A549 (cell line): ENCODE measurements at regions not wholly inside any gene's neighbourhood (a gene's known extent, or its start where the extent isn't known, plus 50 kb on each side); places are given as distances from the start of the nearest gene placed in this dataset.

ENCODE experiments used
- ATAC-seq, 2 experiments: fragments of 200-7000 bp in 1 of 2; fragments of >200 bp in 1 of 2; cut with Nextera tagmentation in 1 of 2; cut with Tn5 transposase in 1 of 2; 3 replicates each; pipeline versions ENCODE4 v1.8.0 to v1.9.1; 2018 to 2020; ENCODE audit warnings: mild to moderate bottlenecking in 1 of 2, moderate library complexity in 1 of 2
- CTCF ChIA-PET: fragments of 300-600 bp; sonication (Branson Sonifier 250); formaldehyde crosslinking; extraction: SDS; loops from one replicate; lab custom pipeline; 2021; ENCODE audit warnings: antibody characterized with exemption, inconsistent platforms; lab: Yijun Ruan, JAX
- POLR2A ChIA-PET: fragments of 350-600 bp; formaldehyde crosslinking; extraction: SDS; loops from one replicate; lab custom pipeline; 2021; ENCODE audit warnings: antibody characterized with exemption, inconsistent platforms; lab: Yijun Ruan, JAX
- DNase-seq, 2 experiments: peaks; one replicate each; pipeline versions ENCODE4 v3.0.0 to v3.0.0-alpha.2; 2011 to 2016; ENCODE audit warnings: low read depth in 1 of 2, low spot score in 1 of 2
- FAIRE-seq: peaks from 2 replicates; lab custom pipeline; 2011; peaks lifted over from hg19 to GRCh38; lab: Jason Lieb, UNC
- H3K27ac ChIP-seq, 2 experiments: fragments of >200 bp; sonication (Bioruptor Twin); formaldehyde crosslinking; 3 replicates each; pipeline ENCODE4 v1.5.1; 2016 to 2017
- H3K4me1 ChIP-seq: fragments of >200 bp; sonication (Bioruptor Twin); formaldehyde crosslinking; 3 replicates; pipeline ENCODE4 v1.6.1; 2016
- H3K4me2 ChIP-seq: fragments of >200 bp; sonication (Bioruptor Twin); formaldehyde crosslinking; 3 replicates; pipeline ENCODE4 v1.6.1; 2016
- H3K4me3 ChIP-seq: fragments of >200 bp; sonication (Bioruptor Twin); formaldehyde crosslinking; 3 replicates; pipeline ENCODE4 v1.5.1; 2016
- H3K9me3 ChIP-seq: fragments of >200 bp; sonication (Bioruptor Twin); formaldehyde crosslinking; 3 replicates; pipeline ENCODE4 v1.6.1; 2016
- CBX8 ChIP-seq: fragments of 200-600 bp; sonication (generic); IDR thresholded peaks from 2 replicates; pipeline ENCODE4 v1.6.1; 2016
- CHD2 ChIP-seq: fragments of 150-350 bp; IDR thresholded peaks from 2 replicates; pipeline ENCODE4 v1.6.1; 2014; ENCODE audit warnings: low read length; ENCODE audit not compliant: partially characterized antibody
- EHF ChIP-seq: fragments of 250-450 bp; sonication (Bioruptor Pico); IDR thresholded peaks from 2 replicates; pipeline ENCODE4 v1.5.0; 2020; ENCODE audit warnings: mild to moderate bottlenecking
- EHMT2 ChIP-seq: fragments of 200-600 bp; sonication (generic); IDR thresholded peaks from 2 replicates; pipeline ENCODE4 v1.6.1; 2016; ENCODE audit warnings: antibody characterized with exemption, low read depth, mild to moderate bottlenecking, moderate library complexity
- EP300 ChIP-seq, 2 experiments: fragments of >200 bp; sonication (Bioruptor Twin); formaldehyde crosslinking; IDR thresholded peaks; 2 replicates in 1 of 2; 3 replicates in 1 of 2; pipeline ENCODE4 v1.6.1; 2016 to 2017
- ESRRA ChIP-seq: fragments of 150-350 bp; IDR thresholded peaks from 2 replicates; pipeline ENCODE4 v1.6.1; 2014; ENCODE audit warnings: mild to moderate bottlenecking, low read length, borderline replicate concordance
- FOSB ChIP-seq: fragments of 250-450 bp; sonication (Bioruptor Pico); IDR thresholded peaks from 2 replicates; pipeline ENCODE4 v1.5.0; 2020; ENCODE audit warnings: mild to moderate bottlenecking, moderate library complexity
- FOSL2 ChIP-seq, 2 experiments: fragments of 450-650 bp in 1 of 2; fragments of >200 bp in 1 of 2; sonication (Bioruptor Twin) in 1 of 2; formaldehyde crosslinking; IDR thresholded peaks; 2 replicates each; pipeline versions ENCODE4 v1.5.0 to v1.6.1; 2016 to 2020; ENCODE audit warnings: mild to moderate bottlenecking in 1 of 2, moderate library complexity in 1 of 2
- HDAC2 ChIP-seq: fragments of 200-600 bp; sonication (generic); IDR thresholded peaks from 2 replicates; pipeline ENCODE4 v1.6.1; 2016
- HOXB5 ChIP-seq: fragments of 250-450 bp; sonication (Bioruptor Pico); IDR thresholded peaks from 2 replicates; pipeline ENCODE4 v1.5.0; 2020; ENCODE audit warnings: mild to moderate bottlenecking, moderate library complexity
- JUN ChIP-seq, 2 experiments: fragments of >200 bp; sonication (Bioruptor Twin); formaldehyde crosslinking; IDR thresholded peaks; 2 replicates in 1 of 2; 3 replicates in 1 of 2; pipeline ENCODE4 v1.6.1; 2016 to 2017
- KDM1A ChIP-seq: fragments of 200-600 bp; sonication (generic); IDR thresholded peaks from 2 replicates; pipeline ENCODE4 v1.6.1; 2016; ENCODE audit warnings: low read depth, mild to moderate bottlenecking
- KDM5A ChIP-seq: fragments of 200-600 bp; sonication (generic); IDR thresholded peaks from 2 replicates; pipeline ENCODE4 v1.6.1; 2016; ENCODE audit warnings: antibody characterized with exemption, mild to moderate bottlenecking
- MAFK ChIP-seq: fragments of 450-650 bp; IDR thresholded peaks from 2 replicates; pipeline ENCODE4 v1.6.1; 2014; ENCODE audit not compliant: partially characterized antibody
- NFE2L2 ChIP-seq: fragments of 150-350 bp; conservative IDR thresholded peaks from 2 replicates; pipeline ENCODE4 v1.6.1; 2014; ENCODE audit warnings: low read length
- NR3C1 ChIP-seq: fragments of >200 bp; sonication (Bioruptor Twin); formaldehyde crosslinking; IDR thresholded peaks from 3 replicates; pipeline ENCODE4 v1.6.1; 2017
- RAD21 ChIP-seq, 2 experiments: fragments of >200 bp in 1 of 2; sonication (Bioruptor Twin) in 1 of 2; formaldehyde crosslinking in 1 of 2; IDR thresholded peaks in 1 of 2; conservative IDR thresholded peaks in 1 of 2; 2 replicates in 1 of 2; 3 replicates in 1 of 2; pipeline ENCODE4 v1.6.1; 2012 to 2018; ENCODE audit warnings: inconsistent platforms in 1 of 2
- SMC3 ChIP-seq: fragments of >200 bp; sonication (Bioruptor Twin); formaldehyde crosslinking; IDR thresholded peaks from 3 replicates; pipeline ENCODE4 v1.6.1; 2018; ENCODE audit warnings: inconsistent platforms
- TFCP2L1 ChIP-seq: fragments of 250-450 bp; sonication (Bioruptor Pico); IDR thresholded peaks from 2 replicates; pipeline ENCODE4 v1.5.0; 2021; ENCODE audit warnings: mild to moderate bottlenecking
- ZC3H11A ChIP-seq: fragments of 450-650 bp; IDR thresholded peaks from 2 replicates; pipeline ENCODE4 v1.6.1; 2014; ENCODE audit warnings: antibody characterized with exemption, mild to moderate bottlenecking
- WGBS: methylation state at CpG from one replicate; pipeline ENCODE4 v1.1.6; 2017; ENCODE audit errors: missing lambda C conversion rate; 5-methylcytosine and 5-hydroxymethylcytosine counted together
- TF ChIP-seq, protein P1 (sequence below): IDR thresholded peaks from 2 replicates; pipeline ENCODE4 v1.6.1; 2012; ENCODE audit warnings: low read depth, borderline replicate concordance
- TF ChIP-seq, protein P2 (sequence below): fragments of 200-600 bp; sonication (generic); IDR thresholded peaks from 2 replicates; pipeline ENCODE4 v1.6.1; 2016; ENCODE audit warnings: antibody characterized with exemption, mild to moderate bottlenecking, moderate library complexity
- TF ChIP-seq, protein P3 (sequence below): fragments of >200 bp; sonication (Bioruptor Twin); formaldehyde crosslinking; IDR thresholded peaks from 3 replicates; pipeline ENCODE4 v1.5.1; 2016

DNA sequence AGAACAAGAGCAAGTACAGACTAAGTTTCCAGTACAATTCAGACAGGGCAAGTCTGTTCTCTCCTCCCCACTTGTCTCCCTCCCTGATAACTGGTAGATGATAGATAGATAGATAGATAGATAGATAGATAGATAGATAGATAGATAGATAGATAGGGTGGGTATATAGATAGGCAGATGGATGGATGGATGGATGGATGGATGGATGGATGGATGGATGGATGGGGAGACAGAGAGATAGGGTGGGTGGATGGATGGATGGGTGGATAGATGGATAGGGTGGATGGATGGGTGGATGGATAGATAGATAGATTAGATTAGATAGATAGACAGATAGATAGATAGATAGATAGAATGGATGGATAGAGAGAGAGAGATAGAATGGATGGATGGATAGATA is 152.8 kb upstream of the MKLN1 start:
- ChIA-PET POLR2A (no interaction called here), CTCF (no interaction called here)
- ATAC-seq: no peak
- TF ChIP-seq, protein P1, sequence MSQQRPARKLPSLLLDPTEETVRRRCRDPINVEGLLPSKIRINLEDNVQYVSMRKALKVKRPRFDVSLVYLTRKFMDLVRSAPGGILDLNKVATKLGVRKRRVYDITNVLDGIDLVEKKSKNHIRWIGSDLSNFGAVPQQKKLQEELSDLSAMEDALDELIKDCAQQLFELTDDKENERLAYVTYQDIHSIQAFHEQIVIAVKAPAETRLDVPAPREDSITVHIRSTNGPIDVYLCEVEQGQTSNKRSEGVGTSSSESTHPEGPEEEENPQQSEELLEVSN: no peak
- no peak for TF ChIP-seq KDM1A
- TF ChIP-seq JUN (IDR thresholded peaks at IDR 0.05): no peak
- TF ChIP-seq EHMT2: no peak
- TF ChIP-seq FOSB (CRISPR knock-in tag): no peak
- TF ChIP-seq KDM5A: no peak
- TF ChIP-seq CBX8: no peak
- TF ChIP-seq SMC3: no peak
- no peak for TF ChIP-seq ZC3H11A
- no peak for TF ChIP-seq RAD21 (conservative IDR thresholded peaks at IDR 0.05 in 1 of 2, IDR thresholded peaks at IDR 0.05 in 1 of 2)
- no peak for TF ChIP-seq NR3C1
- TF ChIP-seq TFCP2L1 (CRISPR knock-in tag): no peak
- no peak for TF ChIP-seq NFE2L2
- no peak for TF ChIP-seq HOXB5 (CRISPR knock-in tag)
- Histone ChIP-seq H3K4me3 (no peak overlapping the region), H3K27ac (peak overlapping the region; percentile 84 to 85; a peak in 5 of 6 replicates), H3K4me1 (peaks cover 61% of the 10 kb centered on the region), H3K4me2 (no peak overlapping the region), H3K9me3 (no peaks in the 10 kb centered on the region)
- no peak for FAIRE-seq
- no peak for DNase-seq

DNA sequence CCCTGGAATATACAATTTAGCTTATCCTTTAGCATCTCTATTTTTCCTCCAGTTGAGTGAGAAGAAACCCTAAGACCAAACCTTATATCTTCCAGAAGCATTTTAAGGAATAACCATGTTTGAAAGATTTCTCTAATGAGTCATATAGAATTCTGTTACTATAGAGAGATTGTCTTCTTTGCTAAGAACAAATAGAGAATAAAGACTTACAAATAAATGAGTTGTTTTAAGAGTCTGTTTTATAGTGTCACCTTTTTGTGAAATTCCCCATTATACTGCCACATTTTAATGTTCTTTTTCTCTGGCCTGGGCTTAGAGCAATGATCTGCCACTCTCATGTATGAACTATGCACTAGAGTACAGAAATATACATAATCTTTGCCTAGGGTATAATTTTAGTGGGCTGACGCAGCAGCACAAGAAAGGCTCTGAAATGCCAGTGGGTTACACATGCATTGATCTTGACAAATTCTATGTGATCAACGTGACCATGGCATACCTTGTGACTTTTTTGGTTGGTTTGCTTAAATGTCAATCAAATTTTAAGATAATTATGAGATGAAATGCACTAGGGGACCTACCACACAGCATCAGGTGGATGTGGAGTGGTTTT is 145.1 kb upstream of the MKLN1 start:
- H3K27ac ChIP-seq: peak overlapping the region; percentile 44 to 90; a peak in 5 of 6 replicates
- peaks cover 59% of the 10 kb centered on the region for H3K4me1 ChIP-seq
- ChIA-PET CTCF (no interaction called here), POLR2A (no interaction called here)
- ATAC-seq (no peak), FAIRE-seq (no peak), DNase-seq (no peak)
- WGBS: 77% methylated on average over 2 of the region's 2 CpGs
- peak overlapping the region; percentile 17; the same call in 2 of the 3 replicates for H3K4me2 ChIP-seq
- H3K9me3 ChIP-seq: no peaks in the 10 kb centered on the region
- no peak for TF ChIP-seq ESRRA
- TF ChIP-seq EP300 (IDR thresholded peaks at IDR 0.05): no peak
- TF ChIP-seq, protein P2, sequence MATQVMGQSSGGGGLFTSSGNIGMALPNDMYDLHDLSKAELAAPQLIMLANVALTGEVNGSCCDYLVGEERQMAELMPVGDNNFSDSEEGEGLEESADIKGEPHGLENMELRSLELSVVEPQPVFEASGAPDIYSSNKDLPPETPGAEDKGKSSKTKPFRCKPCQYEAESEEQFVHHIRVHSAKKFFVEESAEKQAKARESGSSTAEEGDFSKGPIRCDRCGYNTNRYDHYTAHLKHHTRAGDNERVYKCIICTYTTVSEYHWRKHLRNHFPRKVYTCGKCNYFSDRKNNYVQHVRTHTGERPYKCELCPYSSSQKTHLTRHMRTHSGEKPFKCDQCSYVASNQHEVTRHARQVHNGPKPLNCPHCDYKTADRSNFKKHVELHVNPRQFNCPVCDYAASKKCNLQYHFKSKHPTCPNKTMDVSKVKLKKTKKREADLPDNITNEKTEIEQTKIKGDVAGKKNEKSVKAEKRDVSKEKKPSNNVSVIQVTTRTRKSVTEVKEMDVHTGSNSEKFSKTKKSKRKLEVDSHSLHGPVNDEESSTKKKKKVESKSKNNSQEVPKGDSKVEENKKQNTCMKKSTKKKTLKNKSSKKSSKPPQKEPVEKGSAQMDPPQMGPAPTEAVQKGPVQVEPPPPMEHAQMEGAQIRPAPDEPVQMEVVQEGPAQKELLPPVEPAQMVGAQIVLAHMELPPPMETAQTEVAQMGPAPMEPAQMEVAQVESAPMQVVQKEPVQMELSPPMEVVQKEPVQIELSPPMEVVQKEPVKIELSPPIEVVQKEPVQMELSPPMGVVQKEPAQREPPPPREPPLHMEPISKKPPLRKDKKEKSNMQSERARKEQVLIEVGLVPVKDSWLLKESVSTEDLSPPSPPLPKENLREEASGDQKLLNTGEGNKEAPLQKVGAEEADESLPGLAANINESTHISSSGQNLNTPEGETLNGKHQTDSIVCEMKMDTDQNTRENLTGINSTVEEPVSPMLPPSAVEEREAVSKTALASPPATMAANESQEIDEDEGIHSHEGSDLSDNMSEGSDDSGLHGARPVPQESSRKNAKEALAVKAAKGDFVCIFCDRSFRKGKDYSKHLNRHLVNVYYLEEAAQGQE: no peak
- TF ChIP-seq ZC3H11A: no peak
- TF ChIP-seq EHF: no peak
- TF ChIP-seq CHD2: no peak
- TF ChIP-seq FOSL2 (IDR thresholded peaks at IDR 0.05): no peak
- TF ChIP-seq FOSL2 (CRISPR knock-in tag; IDR thresholded peaks at IDR 0.05): 0 out of 2 replicates have a peak, but pooled peaks have one; percentile 16
- H3K4me3 ChIP-seq: no peak overlapping the region

DNA sequence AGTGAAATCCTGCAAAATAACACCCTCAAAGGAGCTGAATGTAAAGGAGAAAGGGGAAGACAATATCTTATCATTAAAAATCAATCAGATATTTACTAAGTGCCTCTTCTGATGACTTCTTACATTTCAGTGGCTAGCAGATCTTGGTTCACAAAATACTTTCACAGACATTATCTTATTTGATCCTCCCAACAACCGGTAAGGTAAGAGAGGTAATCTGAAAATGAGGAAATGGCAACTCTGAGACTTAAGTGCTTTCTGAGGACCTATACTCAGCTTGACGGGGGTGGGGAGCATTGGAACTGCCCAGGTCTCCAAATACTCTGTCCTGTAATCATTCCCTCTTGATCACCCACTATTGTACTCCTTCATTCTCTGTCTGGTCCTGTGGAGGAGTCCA is 144.6 kb upstream of the MKLN1 start:
- Histone ChIP-seq H3K4me2 (0 out of 3 replicates have a peak overlapping the region, but pooled peaks have one; percentile 17), H3K4me1 (peaks cover 59% of the 10 kb centered on the region), H3K9me3 (no peaks in the 10 kb centered on the region), H3K4me3 (no peak overlapping the region), H3K27ac (peak overlapping the region; percentile 44 to 90; a peak in 4 of 6 replicates)
- ATAC-seq: no peak
- DNase-seq: no peak
- ChIA-PET CTCF (no interaction called here), POLR2A (no interaction called here)
- FAIRE-seq: no peak
- WGBS: 86% methylated on average over 2 of the region's 2 CpGs
- TF ChIP-seq MAFK (no peak), HDAC2 (no peak), CHD2 (no peak)
- TF ChIP-seq, protein P3, sequence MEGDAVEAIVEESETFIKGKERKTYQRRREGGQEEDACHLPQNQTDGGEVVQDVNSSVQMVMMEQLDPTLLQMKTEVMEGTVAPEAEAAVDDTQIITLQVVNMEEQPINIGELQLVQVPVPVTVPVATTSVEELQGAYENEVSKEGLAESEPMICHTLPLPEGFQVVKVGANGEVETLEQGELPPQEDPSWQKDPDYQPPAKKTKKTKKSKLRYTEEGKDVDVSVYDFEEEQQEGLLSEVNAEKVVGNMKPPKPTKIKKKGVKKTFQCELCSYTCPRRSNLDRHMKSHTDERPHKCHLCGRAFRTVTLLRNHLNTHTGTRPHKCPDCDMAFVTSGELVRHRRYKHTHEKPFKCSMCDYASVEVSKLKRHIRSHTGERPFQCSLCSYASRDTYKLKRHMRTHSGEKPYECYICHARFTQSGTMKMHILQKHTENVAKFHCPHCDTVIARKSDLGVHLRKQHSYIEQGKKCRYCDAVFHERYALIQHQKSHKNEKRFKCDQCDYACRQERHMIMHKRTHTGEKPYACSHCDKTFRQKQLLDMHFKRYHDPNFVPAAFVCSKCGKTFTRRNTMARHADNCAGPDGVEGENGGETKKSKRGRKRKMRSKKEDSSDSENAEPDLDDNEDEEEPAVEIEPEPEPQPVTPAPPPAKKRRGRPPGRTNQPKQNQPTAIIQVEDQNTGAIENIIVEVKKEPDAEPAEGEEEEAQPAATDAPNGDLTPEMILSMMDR: no peak
- TF ChIP-seq, protein P1: no peak
- TF ChIP-seq, protein P2: no peak
